ENCODE measurements at regions not wholly inside any gene's neighbourhood (a gene's known extent, or its start where the extent isn't known, plus 50 kb on each side); places are given as distances from the start of the nearest gene placed in this dataset.

GRCh38 chr11:129503646-129504045 lies 128.0 kb downstream of the BARX2 start:
- no peaks in the 10 kb centered on the region for H3K4me1 ChIP-seq (ENCODE audit: control insufficient read depth, insufficient read depth, low read length, poor library complexity, severe bottlenecking)
- H3K4me3 ChIP-seq (ENCODE audit: insufficient read depth, low read depth, low read length, poor library complexity, severe bottlenecking): no peak overlapping the region
- no peaks in the 10 kb centered on the region for H3K9me3 ChIP-seq (ENCODE audit: control insufficient read depth, low read length)
- no peak for DNase-seq
- H3K36me3 ChIP-seq (ENCODE audit: control insufficient read depth, insufficient read depth, low read length): no peaks in the 10 kb centered on the region
- no peak overlapping the region for H3K27ac ChIP-seq (ENCODE audit: insufficient read depth, low read length, poor library complexity, severe bottlenecking)
- no peaks in the 10 kb centered on the region for H3K27me3 ChIP-seq (replicated peaks; ENCODE audit: control insufficient read depth, insufficient read depth, low read length, poor library complexity, severe bottlenecking)

GRCh38 chr11:129505266-129505665 lies 129.6 kb downstream of the BARX2 start:
- Histone ChIP-seq H3K9me3 (ENCODE audit: control insufficient read depth, low read length) (no peaks in the 10 kb centered on the region), H3K27ac (ENCODE audit: insufficient read depth, low read length, poor library complexity, severe bottlenecking) (no peak overlapping the region), H3K4me3 (ENCODE audit: insufficient read depth, low read depth, low read length, poor library complexity, severe bottlenecking) (no peak overlapping the region), H3K27me3 (replicated peaks; ENCODE audit: control insufficient read depth, insufficient read depth, low read length, poor library complexity, severe bottlenecking) (no peaks in the 10 kb centered on the region), H3K36me3 (ENCODE audit: control insufficient read depth, insufficient read depth, low read length) (no peaks in the 10 kb centered on the region), H3K4me1 (ENCODE audit: control insufficient read depth, insufficient read depth, low read length, poor library complexity, severe bottlenecking) (no peaks in the 10 kb centered on the region)
- DNase-seq: no peak

GRCh38 chr11:129508163-129508562 lies 132.5 kb downstream of the BARX2 start:
- Histone ChIP-seq H3K27me3 (replicated peaks; ENCODE audit: control insufficient read depth, insufficient read depth, low read length, poor library complexity, severe bottlenecking) (no peaks in the 10 kb centered on the region), H3K4me3 (ENCODE audit: insufficient read depth, low read depth, low read length, poor library complexity, severe bottlenecking) (no peak overlapping the region), H3K9me3 (ENCODE audit: control insufficient read depth, low read length) (no peaks in the 10 kb centered on the region), H3K27ac (ENCODE audit: insufficient read depth, low read length, poor library complexity, severe bottlenecking) (no peak overlapping the region), H3K4me1 (ENCODE audit: control insufficient read depth, insufficient read depth, low read length, poor library complexity, severe bottlenecking) (no peaks in the 10 kb centered on the region), H3K36me3 (ENCODE audit: control insufficient read depth, insufficient read depth, low read length) (no peaks in the 10 kb centered on the region)
- DNase-seq: no peak

GRCh38 chr11:129528296-129528695 lies 152.6 kb downstream of the BARX2 start:
- H3K27ac ChIP-seq (ENCODE audit: insufficient read depth, low read length, poor library complexity, severe bottlenecking): no peak overlapping the region
- no peaks in the 10 kb centered on the region for H3K9me3 ChIP-seq (ENCODE audit: control insufficient read depth, low read length)
- DNase-seq: no peak
- no peak overlapping the region for H3K4me3 ChIP-seq (ENCODE audit: insufficient read depth, low read depth, low read length, poor library complexity, severe bottlenecking)
- H3K4me1 ChIP-seq (ENCODE audit: control insufficient read depth, insufficient read depth, low read length, poor library complexity, severe bottlenecking): no peaks in the 10 kb centered on the region
- no peaks in the 10 kb centered on the region for H3K27me3 ChIP-seq (replicated peaks; ENCODE audit: control insufficient read depth, insufficient read depth, low read length, poor library complexity, severe bottlenecking)
- H3K36me3 ChIP-seq (ENCODE audit: control insufficient read depth, insufficient read depth, low read length): no peaks in the 10 kb centered on the region

- Histone ChIP-seq H3K4me3 (ENCODE audit: insufficient read depth, low read depth, low read length, poor library complexity, severe bottlenecking) (no peak overlapping the region), H3K27me3 (replicated peaks; ENCODE audit: control insufficient read depth, insufficient read depth, low read length, poor library complexity, severe bottlenecking) (no peaks in the 10 kb centered on the region), H3K36me3 (ENCODE audit: control insufficient read depth, insufficient read depth, low read length) (no peaks in the 10 kb centered on the region), H3K4me1 (ENCODE audit: control insufficient read depth, insufficient read depth, low read length, poor library complexity, severe bottlenecking) (no peaks in the 10 kb centered on the region), H3K9me3 (ENCODE audit: control insufficient read depth, low read length) (no peaks in the 10 kb centered on the region), H3K27ac (ENCODE audit: insufficient read depth, low read length, poor library complexity, severe bottlenecking) (no peak overlapping the region)
- DNase-seq: no peak
Measured at GRCh38 chr11:129530154-129530895, 154.7 kb downstream of the BARX2 start.

- Histone ChIP-seq H3K27ac (ENCODE audit: insufficient read depth, low read length, poor library complexity, severe bottlenecking) (no peak overlapping the region), H3K4me3 (ENCODE audit: insufficient read depth, low read depth, low read length, poor library complexity, severe bottlenecking) (no peak overlapping the region), H3K9me3 (ENCODE audit: control insufficient read depth, low read length) (no peaks in the 10 kb centered on the region), H3K27me3 (replicated peaks; ENCODE audit: control insufficient read depth, insufficient read depth, low read length, poor library complexity, severe bottlenecking) (no peaks in the 10 kb centered on the region), H3K36me3 (ENCODE audit: control insufficient read depth, insufficient read depth, low read length) (no peaks in the 10 kb centered on the region), H3K4me1 (ENCODE audit: control insufficient read depth, insufficient read depth, low read length, poor library complexity, severe bottlenecking) (no peaks in the 10 kb centered on the region)
- DNase-seq: no peak
Measured at GRCh38 chr11:129533395-129533794, 157.7 kb downstream of the BARX2 start.

GRCh38 chr11:129536338-129536737 lies 160.7 kb downstream of the BARX2 start:
- Histone ChIP-seq H3K4me1 (ENCODE audit: control insufficient read depth, insufficient read depth, low read length, poor library complexity, severe bottlenecking) (no peaks in the 10 kb centered on the region), H3K27ac (ENCODE audit: insufficient read depth, low read length, poor library complexity, severe bottlenecking) (no peak overlapping the region), H3K27me3 (replicated peaks; ENCODE audit: control insufficient read depth, insufficient read depth, low read length, poor library complexity, severe bottlenecking) (no peaks in the 10 kb centered on the region), H3K36me3 (ENCODE audit: control insufficient read depth, insufficient read depth, low read length) (no peaks in the 10 kb centered on the region), H3K4me3 (ENCODE audit: insufficient read depth, low read depth, low read length, poor library complexity, severe bottlenecking) (no peak overlapping the region), H3K9me3 (ENCODE audit: control insufficient read depth, low read length) (no peaks in the 10 kb centered on the region)
- DNase-seq: no peak

GRCh38 chr11:129538323-129538722 lies 162.7 kb downstream of the BARX2 start:
- no peaks in the 10 kb centered on the region for H3K4me1 ChIP-seq (ENCODE audit: control insufficient read depth, insufficient read depth, low read length, poor library complexity, severe bottlenecking)
- no peaks in the 10 kb centered on the region for H3K27me3 ChIP-seq (replicated peaks; ENCODE audit: control insufficient read depth, insufficient read depth, low read length, poor library complexity, severe bottlenecking)
- no peak overlapping the region for H3K4me3 ChIP-seq (ENCODE audit: insufficient read depth, low read depth, low read length, poor library complexity, severe bottlenecking)
- no peaks in the 10 kb centered on the region for H3K9me3 ChIP-seq (ENCODE audit: control insufficient read depth, low read length)
- H3K27ac ChIP-seq (ENCODE audit: insufficient read depth, low read length, poor library complexity, severe bottlenecking): no peak overlapping the region
- no peak for DNase-seq
- no peaks in the 10 kb centered on the region for H3K36me3 ChIP-seq (ENCODE audit: control insufficient read depth, insufficient read depth, low read length)

GRCh38 chr11:129543515-129544290 lies 168.1 kb downstream of the BARX2 start:
- Histone ChIP-seq H3K27ac (ENCODE audit: insufficient read depth, low read length, poor library complexity, severe bottlenecking) (no peak overlapping the region), H3K4me3 (ENCODE audit: insufficient read depth, low read depth, low read length, poor library complexity, severe bottlenecking) (no peak overlapping the region), H3K4me1 (ENCODE audit: control insufficient read depth, insufficient read depth, low read length, poor library complexity, severe bottlenecking) (no peaks in the 10 kb centered on the region), H3K9me3 (ENCODE audit: control insufficient read depth, low read length) (no peaks in the 10 kb centered on the region), H3K27me3 (replicated peaks; ENCODE audit: control insufficient read depth, insufficient read depth, low read length, poor library complexity, severe bottlenecking) (no peaks in the 10 kb centered on the region), H3K36me3 (ENCODE audit: control insufficient read depth, insufficient read depth, low read length) (no peaks in the 10 kb centered on the region)
- no peak for DNase-seq

- DNase-seq: no peak
- Histone ChIP-seq H3K9me3 (ENCODE audit: control insufficient read depth, low read length) (no peaks in the 10 kb centered on the region), H3K27ac (ENCODE audit: insufficient read depth, low read length, poor library complexity, severe bottlenecking) (no peak overlapping the region), H3K36me3 (ENCODE audit: control insufficient read depth, insufficient read depth, low read length) (no peaks in the 10 kb centered on the region), H3K4me1 (ENCODE audit: control insufficient read depth, insufficient read depth, low read length, poor library complexity, severe bottlenecking) (no peaks in the 10 kb centered on the region), H3K4me3 (ENCODE audit: insufficient read depth, low read depth, low read length, poor library complexity, severe bottlenecking) (no peak overlapping the region), H3K27me3 (replicated peaks; ENCODE audit: control insufficient read depth, insufficient read depth, low read length, poor library complexity, severe bottlenecking) (no peaks in the 10 kb centered on the region)
Measured at GRCh38 chr11:129544691-129545090, 169.0 kb downstream of the BARX2 start.
